ENCODE measurements at regions not wholly inside any gene's neighbourhood (a gene's known extent, or its start where the extent isn't known, plus 50 kb on each side); places are given as distances from the start of the nearest gene placed in this dataset.

GRCh38 chr3:63046152-63046551 lies 170.9 kb upstream of the CADPS start:
- DNase-seq (ENCODE audit: low spot score): no peak

- no peak for DNase-seq (ENCODE audit: low spot score)
Measured at GRCh38 chr3:63046580-63046979, 171.4 kb upstream of the CADPS start.

DNA sequence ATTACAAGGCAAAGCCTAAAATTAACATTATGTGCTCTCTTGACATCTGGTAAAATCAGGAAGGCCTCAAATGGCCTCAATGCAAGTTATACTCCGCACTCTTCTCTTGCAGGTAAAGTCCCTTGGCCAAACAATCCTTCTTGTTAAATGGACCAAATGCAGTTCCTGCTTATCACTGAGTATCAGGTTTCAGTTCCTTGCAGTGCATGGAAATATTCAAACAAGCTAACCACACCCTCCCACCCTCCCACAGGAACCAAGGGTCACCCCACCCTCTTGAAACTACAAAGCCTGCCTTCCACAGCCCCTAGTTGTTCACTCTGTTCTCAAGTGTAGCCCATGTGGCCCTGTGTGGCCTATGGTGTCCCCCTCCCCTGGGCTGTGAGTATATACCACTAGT lies 171.9 kb upstream of the CADPS start:
- no peak for DNase-seq (ENCODE audit: low spot score)

DNA sequence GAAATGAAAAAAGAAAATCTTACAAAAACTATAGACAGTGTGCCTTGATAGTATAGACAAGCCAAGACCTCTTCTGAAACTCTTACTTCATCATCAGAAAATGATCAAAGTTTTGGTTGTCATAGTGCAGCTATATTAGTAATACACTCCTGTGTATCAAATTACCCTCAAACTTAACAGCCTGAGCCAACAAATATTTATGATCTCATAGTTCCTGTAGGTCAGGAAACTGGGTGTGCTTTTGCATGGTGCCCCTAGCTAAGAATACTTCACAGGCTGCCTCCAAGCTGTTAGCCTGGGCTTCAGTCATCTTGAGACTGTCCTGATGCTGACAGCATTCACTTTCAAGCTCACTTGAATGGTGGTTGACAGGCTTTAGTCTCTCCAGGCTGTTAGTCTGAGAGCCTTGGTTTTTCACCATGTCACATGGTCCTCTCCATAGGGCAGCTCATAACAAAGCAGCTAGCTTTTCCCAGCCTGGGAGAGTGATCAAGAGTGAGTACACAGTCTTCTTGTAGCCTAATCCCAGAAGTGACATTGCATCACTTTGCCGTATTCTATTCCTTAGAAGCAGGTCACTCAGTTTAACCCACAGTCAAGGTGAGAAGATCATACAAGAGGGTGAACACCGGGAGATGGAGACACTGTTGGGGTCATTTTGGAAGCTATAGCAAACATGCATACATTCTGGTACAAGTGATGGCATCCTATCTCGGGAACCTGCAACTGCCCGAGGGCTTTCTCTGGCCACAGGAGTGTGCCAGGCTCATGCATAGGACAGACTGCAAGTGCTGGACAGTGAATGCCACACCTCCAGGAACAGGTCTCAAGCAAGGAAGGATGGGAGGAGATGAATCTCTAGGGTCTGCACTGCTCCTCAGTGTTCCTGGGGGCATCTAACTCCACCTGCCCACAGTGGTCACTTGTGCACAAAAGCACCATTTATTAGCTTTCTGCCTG lies 173.4 kb upstream of the CADPS start:
- no peak for DNase-seq (ENCODE audit: low spot score)

- no peak for DNase-seq (ENCODE audit: low spot score)
Measured at GRCh38 chr3:63050548-63051177, 175.4 kb upstream of the CADPS start.

DNA sequence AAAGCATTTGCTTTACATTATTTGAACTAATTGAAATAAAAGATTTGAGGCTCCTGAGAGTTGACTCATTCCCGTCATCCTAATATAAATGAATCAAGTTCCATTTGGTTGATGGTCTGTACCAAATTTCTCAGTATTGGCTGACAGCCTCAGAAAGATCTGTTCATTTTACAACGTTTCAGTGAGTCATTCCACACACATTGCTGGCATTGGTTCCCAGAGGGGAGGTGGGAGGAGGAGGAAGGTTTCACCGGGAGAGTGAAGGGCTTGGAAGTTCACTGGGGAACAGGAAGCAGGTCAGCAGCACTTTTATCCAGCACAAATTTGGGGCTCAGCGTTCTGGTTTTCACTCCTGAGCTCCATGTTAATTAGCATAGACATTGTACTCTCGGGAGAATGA lies 176.7 kb upstream of the CADPS start:
- no peak for DNase-seq (ENCODE audit: low spot score)

DNA sequence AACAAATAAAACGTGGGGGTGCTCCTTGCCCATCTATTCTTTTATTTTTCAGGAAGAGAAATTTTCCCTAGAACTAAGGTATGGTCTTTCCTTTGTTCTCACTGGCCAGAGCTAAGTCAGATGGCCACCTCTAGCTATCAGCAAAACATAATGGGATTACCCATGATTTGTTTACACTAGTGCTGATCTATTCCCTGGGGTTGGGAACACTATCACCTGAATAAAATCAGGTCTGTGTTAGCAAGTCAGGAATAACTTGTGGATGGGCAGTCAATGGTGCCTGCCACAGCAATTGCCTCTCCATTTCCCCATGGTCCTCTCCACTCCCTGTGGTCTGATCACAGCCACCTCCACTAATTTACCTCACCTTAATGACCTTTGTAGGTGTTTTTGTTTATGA lies 181.7 kb upstream of the CADPS start:
- no peak for DNase-seq (ENCODE audit: low spot score)

GRCh38 chr3:63060412-63060811 lies 185.2 kb upstream of the CADPS start:
- no peak for DNase-seq (ENCODE audit: low spot score)

DNA sequence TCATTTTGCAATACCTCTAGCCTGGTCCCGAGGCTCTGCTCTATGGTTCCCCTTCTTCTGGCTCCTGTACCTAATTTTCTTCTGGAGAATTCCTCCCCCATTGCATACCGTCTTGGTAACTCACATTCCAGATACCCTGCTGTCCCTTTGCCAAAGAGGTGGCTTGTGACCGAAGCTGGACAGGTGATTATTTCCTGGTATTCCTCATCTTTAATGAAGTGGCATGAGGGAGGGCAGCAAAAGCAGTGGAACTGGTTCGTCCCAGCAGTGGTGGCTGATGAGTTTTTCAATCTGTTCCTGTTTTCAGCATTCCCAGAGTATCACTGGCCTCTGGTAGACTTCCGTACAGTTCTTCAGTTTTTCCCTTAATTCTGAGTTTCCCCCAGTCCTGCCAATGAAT lies 186.2 kb upstream of the CADPS start:
- DNase-seq (ENCODE audit: low spot score): no peak

- no peak for DNase-seq (ENCODE audit: low spot score)
Measured at GRCh38 chr3:63064209-63064755, 189.1 kb upstream of the CADPS start.

- no peak for DNase-seq (ENCODE audit: low spot score)
Measured at GRCh38 chr3:63067999-63068645, 192.9 kb upstream of the CADPS start.

GRCh38 chr3:63069806-63070475 lies 194.7 kb upstream of the CADPS start:
- DNase-seq (ENCODE audit: low spot score): no peak

DNA sequence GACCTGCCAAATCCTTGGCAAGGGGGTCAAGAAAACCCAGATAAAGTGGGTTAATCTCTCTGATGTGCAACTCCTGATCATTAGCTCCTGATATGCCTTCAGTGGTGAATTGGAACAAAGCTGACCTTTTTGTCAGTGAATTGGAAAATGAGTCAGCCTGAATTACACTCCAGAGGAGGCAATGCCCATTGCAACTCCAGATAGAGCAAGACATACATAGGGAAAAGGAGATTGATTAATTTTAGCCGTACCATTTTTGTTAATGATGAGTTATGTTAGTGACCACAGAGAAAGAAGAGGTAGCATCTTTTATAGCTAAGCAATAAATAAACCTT lies 195.2 kb upstream of the CADPS start:
- no peak for DNase-seq (ENCODE audit: low spot score)

DNA sequence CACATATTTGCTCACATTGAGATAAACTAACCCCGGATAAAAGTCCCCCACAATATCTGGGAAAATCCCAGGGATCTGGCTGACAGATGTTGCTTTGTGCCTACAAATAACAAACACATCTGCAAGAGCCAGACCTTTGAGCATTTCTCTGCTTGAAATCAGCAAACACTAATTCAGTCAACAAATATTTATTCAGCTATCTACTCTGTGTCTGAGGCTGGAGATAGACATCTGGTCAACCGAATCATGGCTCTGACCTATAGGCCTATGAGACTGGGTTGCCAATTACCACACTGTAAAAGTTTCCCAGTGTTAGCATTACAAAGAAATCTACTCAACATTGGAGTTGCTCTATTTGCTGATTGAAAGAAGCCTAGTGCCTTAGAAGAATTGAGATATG lies 201.1 kb upstream of the CADPS start:
- DNase-seq (ENCODE audit: low spot score): no peak

DNA sequence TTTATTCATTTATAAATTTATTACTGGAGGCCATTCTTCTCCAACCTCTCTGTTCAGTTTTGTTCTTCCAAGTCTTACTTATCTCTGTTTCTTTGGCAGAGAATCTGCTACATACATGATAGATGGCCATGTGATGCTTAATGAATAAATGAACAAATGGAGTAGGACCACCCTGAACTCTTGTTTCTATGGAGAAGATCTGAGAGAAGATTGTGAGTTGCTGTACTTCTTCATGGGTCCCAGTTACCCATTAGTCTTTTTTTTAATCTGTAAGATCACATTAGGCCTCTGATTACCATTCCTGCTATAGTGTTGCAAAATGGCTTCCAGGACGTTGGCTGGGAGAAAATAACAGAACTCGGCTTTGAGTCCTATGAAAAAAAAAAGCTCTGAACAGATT lies 191.9 kb upstream of the SYNPR start:
- no peak for DNase-seq (ENCODE audit: low spot score)

DNA sequence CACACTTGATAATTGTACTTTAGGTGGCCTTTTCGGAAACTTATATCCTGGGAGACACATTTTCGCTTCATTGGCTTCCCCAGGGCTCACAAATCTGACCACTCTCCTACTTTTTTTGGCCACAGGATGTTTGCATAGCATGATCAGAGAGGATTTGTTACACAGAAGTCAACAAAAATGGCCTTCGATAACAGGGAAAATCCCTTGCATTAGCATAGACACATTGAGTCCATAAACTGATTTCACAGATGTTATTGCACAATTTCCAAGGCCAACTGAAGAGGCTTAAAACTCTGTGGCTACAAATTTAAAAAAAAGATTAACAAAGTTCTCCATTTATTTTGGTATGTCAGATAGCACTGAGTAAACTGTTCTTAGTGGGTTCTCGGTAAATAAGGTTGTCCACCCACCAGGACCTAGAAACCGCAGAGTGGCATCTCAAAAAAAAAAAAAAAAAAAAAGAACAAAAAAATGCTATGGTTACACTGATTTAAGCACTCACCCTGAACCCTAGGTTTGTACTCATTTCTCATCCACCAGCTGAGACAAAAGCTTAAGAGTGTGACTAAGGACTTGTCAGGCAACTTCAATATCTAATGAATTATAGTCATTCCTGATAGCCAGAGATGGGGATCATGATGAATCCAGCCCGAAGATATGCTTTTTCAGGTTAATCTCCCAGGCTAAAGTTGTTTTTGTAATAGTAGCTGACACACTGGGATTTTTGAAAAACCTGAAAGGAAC lies 188.9 kb upstream of the SYNPR start:
- no peak for DNase-seq (ENCODE audit: low spot score)

GRCh38 chr3:63089751-63090132 lies 188.4 kb upstream of the SYNPR start:
- no peak for DNase-seq (ENCODE audit: low spot score)

GRCh38 chr3:63090656-63091055 lies 187.5 kb upstream of the SYNPR start:
- DNase-seq (ENCODE audit: low spot score): no peak

- DNase-seq (ENCODE audit: low spot score): no peak
Measured at GRCh38 chr3:63092515-63092914, 185.6 kb upstream of the SYNPR start.

DNA sequence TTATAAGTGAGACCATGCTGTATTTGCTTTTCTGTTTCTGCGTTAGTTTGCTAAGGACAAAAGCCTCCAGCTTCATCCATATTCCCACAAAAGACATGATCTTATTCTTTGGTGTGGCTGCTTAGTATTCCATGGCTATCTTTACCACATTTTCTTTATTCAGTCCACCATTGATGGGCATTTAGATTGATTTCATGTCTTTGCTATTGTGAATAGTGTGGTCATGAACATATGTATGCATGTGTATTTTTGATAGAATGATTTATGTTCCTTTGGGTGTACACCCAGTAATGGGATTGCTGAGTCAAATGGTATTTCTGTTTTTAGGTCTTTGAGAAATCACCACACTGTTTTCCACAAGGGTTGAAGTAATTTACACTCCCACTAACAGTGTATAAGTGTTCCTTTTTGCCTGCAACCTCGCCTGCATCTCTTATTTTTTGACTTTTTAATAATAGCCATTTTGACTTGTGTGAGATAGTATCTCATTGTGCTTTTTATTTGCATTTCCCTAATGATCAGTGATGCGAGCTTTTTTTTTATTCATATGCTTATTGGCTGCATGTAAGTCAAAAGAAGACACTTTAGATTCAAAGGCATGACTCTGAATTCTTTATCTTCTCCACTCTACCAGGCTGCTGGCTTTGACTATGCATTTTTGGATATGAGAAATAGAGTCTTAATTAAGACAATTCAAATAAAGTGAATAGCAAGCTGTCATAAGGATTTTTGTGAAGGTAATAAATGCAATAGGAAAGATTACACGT lies 183.3 kb upstream of the SYNPR start:
- DNase-seq (ENCODE audit: low spot score): no peak

All from globus pallidus (tissue), 1 donor.